LNCaP clone FGC (cell line): ENCODE measurements at regions not wholly inside any gene's neighbourhood (a gene's known extent, or its start where the extent isn't known, plus 50 kb on each side); places are given as distances from the start of the nearest gene placed in this dataset.

Source experiments
- DNase-seq: peaks from one replicate; pipeline ENCODE4 v3.0.0-alpha.2; 2011; ENCODE audit warnings: low read depth
- H3K4me3 ChIP-seq: 2 replicates; pipeline ENCODE4 v1.5.1; 2011; ENCODE audit warnings: mild to moderate bottlenecking, low read depth, low read length, control low read depth
- CTCF ChIP-seq: IDR thresholded peaks from 2 replicates; pipeline ENCODE4 v1.5.1; 2012; ENCODE audit warnings: mild to moderate bottlenecking; ENCODE audit not compliant: control insufficient read depth, insufficient read depth; ENCODE audit errors: extremely low read depth

GRCh38 chr12:108441549-108441948 lies 73.5 kb upstream of the FICD start:
- no peak for DNase-seq
- H3K4me3 ChIP-seq, result no peak overlapping the region
- TF ChIP-seq CTCF, result no peak

- DNase-seq, result no peak
- no peak overlapping the region for H3K4me3 ChIP-seq
- TF ChIP-seq CTCF, result no peak
Observed at GRCh38 chr12:108440736-108441135, 74.3 kb upstream of the FICD start.

GRCh38 chr12:108438667-108439066 lies 76.4 kb upstream of the FICD start:
- TF ChIP-seq CTCF, result no peak
- H3K4me3 ChIP-seq, result no peak overlapping the region
- no peak for DNase-seq

GRCh38 chr12:108432423-108433121 lies 82.5 kb upstream of the FICD start:
- H3K4me3 ChIP-seq, result no peak overlapping the region
- TF ChIP-seq CTCF, result no peak
- no peak for DNase-seq

GRCh38 chr12:108430926-108431325 lies 84.2 kb upstream of the FICD start:
- H3K4me3 ChIP-seq, result no peak overlapping the region
- DNase-seq, result no peak
- no peak for TF ChIP-seq CTCF

- no peak overlapping the region for H3K4me3 ChIP-seq
- TF ChIP-seq CTCF, result no peak
- no peak for DNase-seq
Observed at GRCh38 chr12:108430245-108430644, 84.8 kb upstream of the FICD start.

GRCh38 chr12:108425238-108425795 lies 86.2 kb upstream of the CMKLR1 start:
- H3K4me3 ChIP-seq, result no peak overlapping the region
- no peak for DNase-seq
- no peak for TF ChIP-seq CTCF
